Endothelial cell of umbilical vein (primary cell): ENCODE measurements at regions not wholly inside any gene's neighbourhood (a gene's known extent, or its start where the extent isn't known, plus 50 kb on each side); places are given as distances from the start of the nearest gene placed in this dataset.

Experiments
- BruUV-seq: library from RNA; stranded (reverse); fragments of 400-500 nt; replicated peaks from 2 replicates; lab custom pipeline; 2021; lab: Mats Ljungman, UMichigan
- CTCF ChIA-PET: fragments of 300-600, 350-600 bp; sonication (Branson Sonifier 250); formaldehyde crosslinking; loops from one replicate; lab custom pipeline; 2021; ENCODE audit warnings: antibody characterized with exemption, inconsistent platforms; lab: Charles Lee
- POLR2A ChIA-PET: fragments of 300-600, 350-600 bp; sonication (Branson Sonifier 250); formaldehyde crosslinking; loops from one replicate; lab custom pipeline; 2021; ENCODE audit warnings: antibody characterized with exemption, inconsistent platforms; lab: Charles Lee
- DNase-seq: peaks from one replicate; pipeline ENCODE4 v3.0.0-alpha.2; 2011; ENCODE audit warnings: low read depth, low spot score
- FAIRE-seq: peaks from 2 replicates; lab custom pipeline; 2011; peaks lifted over from hg19 to GRCh38; lab: Jason Lieb, UNC
- H2AFZ ChIP-seq: 2 replicates; pipeline ENCODE4 v1.6.0; 2012; ENCODE audit warnings: low read depth, low read length, control low read depth, inconsistent platforms
- H3K27ac ChIP-seq: 2 replicates; pipeline ENCODE4 v1.5.1; 2011; ENCODE audit warnings: low read depth, mild to moderate bottlenecking, control low read depth, low read length, moderate library complexity; ENCODE audit not compliant: insufficient read depth
- H3K27me3 ChIP-seq, 2 experiments: 2 replicates each; pipeline versions ENCODE4 v1.6.0 to v1.6.1; 2011; ENCODE audit warnings: low read length in 2 of 2, mixed read lengths in 1 of 2; ENCODE audit not compliant: control insufficient read depth in 2 of 2, insufficient read depth in 2 of 2
- H3K36me3 ChIP-seq, 2 experiments: 2 replicates in 1 of 2; 3 replicates in 1 of 2; pipeline ENCODE4 v1.5.1; 2011; ENCODE audit warnings: low read length in 2 of 2, mild to moderate bottlenecking in 1 of 2, moderate library complexity in 1 of 2; ENCODE audit not compliant: control insufficient read depth in 2 of 2, insufficient read depth in 2 of 2; ENCODE audit errors: extremely low read depth in 1 of 2
- H3K4me1 ChIP-seq: 3 replicates; pipeline ENCODE4 v1.5.1; 2011; ENCODE audit warnings: mild to moderate bottlenecking, low read length; ENCODE audit not compliant: control insufficient read depth, insufficient read depth; ENCODE audit errors: extremely low read depth
- H3K4me2 ChIP-seq: 2 replicates; pipeline ENCODE4 v1.6.1; 2011; ENCODE audit warnings: low read length, control low read depth, mixed read lengths; ENCODE audit not compliant: insufficient read depth
- H3K4me3 ChIP-seq, 3 experiments: fragments of 200-600 bp in 1 of 3; sonication (generic), shearing (Covaris generic) in 1 of 3; replicated peaks in 1 of 3; 2 replicates each; pipeline ENCODE4 v1.5.1; 2011 to 2016; ENCODE audit warnings: control low read depth in 3 of 3, low read length in 3 of 3, mild to moderate bottlenecking in 2 of 3, inconsistent platforms in 1 of 3, low read depth in 1 of 3, moderate library complexity in 1 of 3; ENCODE audit not compliant: insufficient read depth in 1 of 3
- H3K79me2 ChIP-seq: 2 replicates; pipeline ENCODE4 v1.6.0; 2012; ENCODE audit warnings: low read length, inconsistent platforms; ENCODE audit not compliant: control insufficient read depth, insufficient read depth
- H3K9ac ChIP-seq: replicated peaks from 2 replicates; pipeline ENCODE3; 2011; ENCODE audit warnings: low read length, control low read depth; ENCODE audit not compliant: insufficient read depth; ENCODE audit errors: extremely low read depth
- H3K9me1 ChIP-seq: replicated peaks from 3 replicates; pipeline ENCODE4 v1.6.0; 2011; ENCODE audit warnings: mild to moderate bottlenecking, low read length; ENCODE audit not compliant: control insufficient read depth, insufficient read depth; ENCODE audit errors: extremely low read depth
- H3K9me3 ChIP-seq: replicated peaks from 2 replicates; pipeline ENCODE4 v1.5.1; 2012; ENCODE audit warnings: low read length, inconsistent platforms; ENCODE audit not compliant: control insufficient read depth, insufficient read depth
- H4K20me1 ChIP-seq: replicated peaks from 2 replicates; pipeline ENCODE3; 2011; ENCODE audit warnings: mild to moderate bottlenecking, low read length; ENCODE audit not compliant: control insufficient read depth, insufficient read depth; ENCODE audit errors: extremely low read depth
- EZH2 ChIP-seq: IDR thresholded peaks from 2 replicates; pipeline ENCODE4 v1.6.1; 2012; ENCODE audit warnings: borderline replicate concordance, low read depth, mild to moderate bottlenecking, moderate library complexity, low read length, inconsistent platforms; ENCODE audit not compliant: severe bottlenecking
- FOS ChIP-seq: IDR thresholded peaks from 2 replicates; pipeline ENCODE4 v1.6.1; 2011; ENCODE audit warnings: mild to moderate bottlenecking, low read length, moderate library complexity, borderline replicate concordance; ENCODE audit not compliant: insufficient read depth
- GATA2 ChIP-seq: IDR thresholded peaks from 2 replicates; pipeline ENCODE4 v1.7.0; 2011; ENCODE audit warnings: low read depth, mild to moderate bottlenecking, moderate library complexity, mixed read lengths, low read length; ENCODE audit not compliant: insufficient read length, insufficient read depth
- JUN ChIP-seq: IDR thresholded peaks from 2 replicates; pipeline ENCODE4 v1.6.1; 2011; ENCODE audit warnings: borderline replicate concordance, low read depth; ENCODE audit not compliant: insufficient read length, insufficient read depth
- MYC ChIP-seq: IDR thresholded peaks from one replicate; pipeline ENCODE4 v1.6.1; 2011; ENCODE audit warnings: mild to moderate bottlenecking, low read depth, low read length
- POLR2A ChIP-seq: IDR thresholded peaks from 2 replicates; pipeline ENCODE4 v1.6.1; 2012; ENCODE audit warnings: low read depth, mild to moderate bottlenecking, control low read depth, low read length
- POLR2AphosphoS5 ChIP-seq: IDR thresholded peaks from 2 replicates; pipeline ENCODE4 v1.6.1; 2012; ENCODE audit warnings: low read depth, mild to moderate bottlenecking, control low read depth, low read length, moderate library complexity; ENCODE audit not compliant: insufficient read depth
- dilution Hi-C: fragments of 300-500 bp; cut with MboI; formaldehyde crosslinking; loops from one replicate; pipeline ENCODE4 v1.15.0; 2019; ENCODE audit warnings: low sequenced_read_pairs; ENCODE audit not compliant: extremely low pct_ligation_motif_present
- intact Hi-C: fragments of 100-400 bp; cut with micrococcal nuclease; formaldehyde crosslinking; loops from one replicate; pipeline ENCODE4 v1.10.0; 2022
- TF ChIP-seq, protein P1 (sequence below), 2 donors: IDR thresholded peaks; 1 replicate in 1 of 2; 2 replicates in 1 of 2; pipeline ENCODE4 v1.5.1; 2011; ENCODE audit warnings: low read length in 2 of 2, mild to moderate bottlenecking in 2 of 2, moderate library complexity in 2 of 2, control low read depth in 1 of 2, inconsistent platforms in 1 of 2, low read depth in 1 of 2; ENCODE audit not compliant: insufficient read depth in 1 of 2; ENCODE audit errors: extremely low read depth in 1 of 2
- TF ChIP-seq, protein P2 (sequence below): IDR thresholded peaks from 2 replicates; pipeline ENCODE4 v1.6.1; 2011; ENCODE audit not compliant: insufficient read depth, insufficient read length

DNA sequence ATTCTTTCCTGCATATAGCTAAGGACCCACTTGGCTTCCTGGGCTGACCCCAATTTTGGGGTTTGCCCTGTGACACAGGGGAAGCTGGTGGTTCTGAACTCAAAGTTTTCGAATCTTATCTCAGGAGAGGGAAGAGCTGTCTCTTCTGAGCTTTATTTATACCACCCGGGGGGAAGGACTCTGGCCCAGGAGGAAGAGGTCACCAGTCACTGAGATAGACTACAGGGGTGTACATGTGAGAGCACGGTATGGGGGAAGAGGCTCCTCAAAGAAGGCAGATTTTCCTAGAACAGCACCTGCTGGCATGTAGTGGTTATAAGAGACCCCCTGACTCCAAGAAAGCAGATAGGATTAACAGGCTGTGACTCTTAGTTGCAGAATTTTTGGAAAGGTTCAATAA, 101.8 kb upstream of the ELMO1 start:
- no peak overlapping the region for H3K4me2 ChIP-seq
- no TSS peak for BruUV-seq
- H4K20me1 ChIP-seq = no peaks in the 10 kb centered on the region
- H3K27ac ChIP-seq = no peak overlapping the region
- no peak overlapping the region for H3K9ac ChIP-seq
- H3K27me3 ChIP-seq = peaks cover 5 to 6% of the 10 kb centered on the region in 2 experiments
- H3K79me2 ChIP-seq = no peaks in the 10 kb centered on the region
- intact Hi-C loops (no loop called here), dilution Hi-C loops (no loop called here)
- no peaks in the 10 kb centered on the region for H3K9me3 ChIP-seq
- no peak overlapping the region for H3K4me3 ChIP-seq
- DNase-seq (no peak), FAIRE-seq (no peak)
- no peaks in the 10 kb centered on the region for H3K9me1 ChIP-seq
- POLR2A ChIA-PET = no interaction called here
- H3K4me1 ChIP-seq = peaks cover 5% of the 10 kb centered on the region
- TF ChIP-seq POLR2A (no peak), EZH2 (no peak), JUN (no peak), MYC (no peak), GATA2 (no peak), FOS (no peak), POLR2AphosphoS5 (no peak)
- H2AFZ ChIP-seq = no peak overlapping the region
- H3K36me3 ChIP-seq = no peaks in the 10 kb centered on the region
- CTCF ChIA-PET = no interaction called here

DNA sequence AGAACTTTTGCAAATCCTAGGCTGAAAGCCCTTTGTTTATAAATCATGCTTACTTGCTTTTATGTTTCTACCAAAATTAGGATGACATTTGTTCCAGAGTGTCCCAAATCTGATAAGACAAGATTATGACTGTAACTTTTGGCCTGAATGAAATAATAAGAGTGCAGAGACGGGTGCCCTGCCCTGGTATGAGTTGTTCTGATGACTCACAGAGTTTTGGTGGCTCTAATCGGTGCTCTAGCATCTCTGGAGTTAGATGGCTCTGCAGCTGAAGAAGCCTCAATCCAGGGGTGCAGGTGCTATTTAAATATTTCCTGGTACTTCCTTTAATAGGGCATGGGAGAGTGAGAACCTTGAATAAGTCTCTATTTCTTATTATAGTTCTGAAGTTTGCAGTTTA, 102.2 kb upstream of the ELMO1 start:
- Histone ChIP-seq H3K9me1 (no peaks in the 10 kb centered on the region), H3K27me3 (peaks cover 4 to 5% of the 10 kb centered on the region in 2 experiments), H3K4me3 (no peak overlapping the region), H3K9ac (no peak overlapping the region), H3K9me3 (no peaks in the 10 kb centered on the region), H3K4me1 (peaks cover 5% of the 10 kb centered on the region), H4K20me1 (no peaks in the 10 kb centered on the region), H3K36me3 (no peaks in the 10 kb centered on the region), H3K27ac (no peak overlapping the region), H2AFZ (no peak overlapping the region), H3K79me2 (no peaks in the 10 kb centered on the region), H3K4me2 (no peak overlapping the region)
- intact Hi-C loops (no loop called here), dilution Hi-C loops (no loop called here)
- DNase-seq (no peak), FAIRE-seq (no peak)
- ChIA-PET CTCF (no interaction called here), POLR2A (no interaction called here)
- TF ChIP-seq JUN = no peak
- TF ChIP-seq, protein P1, sequence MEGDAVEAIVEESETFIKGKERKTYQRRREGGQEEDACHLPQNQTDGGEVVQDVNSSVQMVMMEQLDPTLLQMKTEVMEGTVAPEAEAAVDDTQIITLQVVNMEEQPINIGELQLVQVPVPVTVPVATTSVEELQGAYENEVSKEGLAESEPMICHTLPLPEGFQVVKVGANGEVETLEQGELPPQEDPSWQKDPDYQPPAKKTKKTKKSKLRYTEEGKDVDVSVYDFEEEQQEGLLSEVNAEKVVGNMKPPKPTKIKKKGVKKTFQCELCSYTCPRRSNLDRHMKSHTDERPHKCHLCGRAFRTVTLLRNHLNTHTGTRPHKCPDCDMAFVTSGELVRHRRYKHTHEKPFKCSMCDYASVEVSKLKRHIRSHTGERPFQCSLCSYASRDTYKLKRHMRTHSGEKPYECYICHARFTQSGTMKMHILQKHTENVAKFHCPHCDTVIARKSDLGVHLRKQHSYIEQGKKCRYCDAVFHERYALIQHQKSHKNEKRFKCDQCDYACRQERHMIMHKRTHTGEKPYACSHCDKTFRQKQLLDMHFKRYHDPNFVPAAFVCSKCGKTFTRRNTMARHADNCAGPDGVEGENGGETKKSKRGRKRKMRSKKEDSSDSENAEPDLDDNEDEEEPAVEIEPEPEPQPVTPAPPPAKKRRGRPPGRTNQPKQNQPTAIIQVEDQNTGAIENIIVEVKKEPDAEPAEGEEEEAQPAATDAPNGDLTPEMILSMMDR (IDR thresholded peaks at IDR 0.05; ENCODE audit: extremely low read depth in 1 of 2, insufficient read depth in 1 of 2, low read depth in 1 of 2, low read length in 2 of 2) = no peak
- no peak for TF ChIP-seq EZH2
- TF ChIP-seq FOS = no peak
- no peak for TF ChIP-seq MYC
- TF ChIP-seq, protein P2, sequence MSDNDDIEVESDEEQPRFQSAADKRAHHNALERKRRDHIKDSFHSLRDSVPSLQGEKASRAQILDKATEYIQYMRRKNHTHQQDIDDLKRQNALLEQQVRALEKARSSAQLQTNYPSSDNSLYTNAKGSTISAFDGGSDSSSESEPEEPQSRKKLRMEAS = no peak
- no peak for TF ChIP-seq GATA2
- TF ChIP-seq POLR2AphosphoS5 = no peak
- TF ChIP-seq POLR2A = no peak
- BruUV-seq = no TSS peak
